Parathyroid adenoma (tissue), 2 donors: ENCODE measurements at regions not wholly inside any gene's neighbourhood (a gene's known extent, or its start where the extent isn't known, plus 50 kb on each side); places are given as distances from the start of the nearest gene placed in this dataset.

Experiments used
- H2AFZ ChIP-seq: fragments of 300-600 bp; sonication (generic); one replicate; pipeline ENCODE4 v1.7.0; 2017; ENCODE audit warnings: antibody characterized with exemption, mild to moderate bottlenecking
- H3K27ac ChIP-seq: fragments of 300-600 bp; sonication (generic); one replicate; pipeline ENCODE4 v1.7.0; 2017
- H3K27me3 ChIP-seq: fragments of 300-600 bp; sonication (generic); one replicate; pipeline ENCODE4 v1.7.0; 2017; ENCODE audit warnings: low read length; ENCODE audit not compliant: control insufficient read depth, insufficient read depth
- H3K36me3 ChIP-seq: fragments of 300-600 bp; sonication (generic); one replicate; pipeline ENCODE4 v1.7.0; 2017; ENCODE audit warnings: low read length; ENCODE audit not compliant: control insufficient read depth, insufficient read depth
- H3K4me1 ChIP-seq: fragments of 300-600 bp; sonication (generic); one replicate; pipeline ENCODE4 v1.7.0; 2017; ENCODE audit warnings: control low read depth
- H3K4me2 ChIP-seq: fragments of 300-600 bp; sonication (generic); one replicate; pipeline ENCODE4 v1.7.0; 2017; ENCODE audit warnings: low read length
- H3K4me3 ChIP-seq: fragments of 300-600 bp; sonication (generic); one replicate; pipeline ENCODE4 v1.7.0; 2017; ENCODE audit warnings: low read depth, low read length
- H3K79me2 ChIP-seq: fragments of 300-600 bp; sonication (generic); one replicate; pipeline ENCODE4 v1.7.0; 2017; ENCODE audit warnings: control low read depth
- H3K9ac ChIP-seq: fragments of 300-600 bp; sonication (generic); one replicate; pipeline ENCODE4 v1.7.0; 2017; ENCODE audit warnings: mild to moderate bottlenecking
- H3K9me3 ChIP-seq: fragments of 300-600 bp; sonication (generic); one replicate; pipeline ENCODE4 v1.7.0; 2017; ENCODE audit warnings: low read length; ENCODE audit not compliant: control insufficient read depth
- CTCF ChIP-seq: fragments of 300-600 bp; sonication (generic); IDR thresholded peaks from one replicate; pipeline ENCODE4 v1.7.0; 2017; ENCODE audit warnings: antibody characterized with exemption, mild to moderate bottlenecking
- donor health status: primary hyperparathyroidism.

- Histone ChIP-seq H3K9me3 (no peaks in the 10 kb centered on the region), H3K27me3 (no peaks in the 10 kb centered on the region), H2AFZ (no peak overlapping the region), H3K36me3 (no peaks in the 10 kb centered on the region), H3K27ac (no peak overlapping the region), H3K79me2 (no peaks in the 10 kb centered on the region), H3K4me2 (no peak overlapping the region), H3K4me3 (no peak overlapping the region), H3K9ac (no peak overlapping the region), H3K4me1 (no peaks in the 10 kb centered on the region)
- no peak for TF ChIP-seq CTCF
Observed at GRCh38 chr5:107218457-107219193, 452.1 kb downstream of the EFNA5 start.

DNA sequence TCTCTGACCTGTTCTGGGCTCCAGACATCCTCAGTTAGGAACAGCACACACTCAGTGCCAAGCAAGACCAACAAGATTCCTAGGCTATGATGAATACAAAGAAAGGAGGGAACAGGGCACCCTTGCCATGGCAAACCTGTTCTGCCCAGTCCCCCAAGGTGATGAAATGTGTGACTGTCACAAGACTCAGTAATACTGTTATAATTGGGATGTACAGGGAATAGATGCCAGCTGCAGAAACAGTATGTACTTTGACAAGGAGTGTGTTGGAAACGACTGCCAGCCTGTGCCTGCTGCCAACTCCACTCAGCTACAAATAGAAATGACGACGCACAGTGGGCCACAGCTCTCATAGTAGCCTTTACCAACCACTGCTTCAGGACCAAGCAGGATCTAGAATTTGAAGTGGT is 453.0 kb downstream of the EFNA5 start:
- TF ChIP-seq CTCF: no peak
- no peak overlapping the region for H3K27ac ChIP-seq

GRCh38 chr5:107216587-107216986 is 454.1 kb downstream of the EFNA5 start:
- no peak overlapping the region for H3K9ac ChIP-seq
- no peaks in the 10 kb centered on the region for H3K79me2 ChIP-seq
- H3K36me3 ChIP-seq: no peaks in the 10 kb centered on the region
- H3K9me3 ChIP-seq: no peaks in the 10 kb centered on the region
- TF ChIP-seq CTCF: no peak
- no peak overlapping the region for H3K27ac ChIP-seq
- H3K27me3 ChIP-seq: no peaks in the 10 kb centered on the region
- no peak overlapping the region for H3K4me3 ChIP-seq
- no peak overlapping the region for H2AFZ ChIP-seq
- H3K4me1 ChIP-seq: no peaks in the 10 kb centered on the region
- H3K4me2 ChIP-seq: no peak overlapping the region

More for the DNA sequence above, 453.0 kb downstream of the EFNA5 start:
- H3K9me3 ChIP-seq: no peaks in the 10 kb centered on the region
- H2AFZ ChIP-seq: no peak overlapping the region
- H3K4me1 ChIP-seq: no peaks in the 10 kb centered on the region
- no peak overlapping the region for H3K4me3 ChIP-seq
- H3K27me3 ChIP-seq: no peaks in the 10 kb centered on the region
- H3K36me3 ChIP-seq: no peaks in the 10 kb centered on the region
- no peak overlapping the region for H3K4me2 ChIP-seq
- H3K9ac ChIP-seq: no peak overlapping the region
- no peaks in the 10 kb centered on the region for H3K79me2 ChIP-seq

- H3K9me3 ChIP-seq: no peaks in the 10 kb centered on the region
- H3K9ac ChIP-seq: no peak overlapping the region
- H3K4me1 ChIP-seq: no peaks in the 10 kb centered on the region
- TF ChIP-seq CTCF: no peak
- no peak overlapping the region for H3K4me3 ChIP-seq
- no peaks in the 10 kb centered on the region for H3K27me3 ChIP-seq
- H3K79me2 ChIP-seq: no peaks in the 10 kb centered on the region
- no peak overlapping the region for H3K27ac ChIP-seq
- H3K36me3 ChIP-seq: no peaks in the 10 kb centered on the region
- no peak overlapping the region for H2AFZ ChIP-seq
- no peak overlapping the region for H3K4me2 ChIP-seq
Observed at GRCh38 chr5:107215611-107216010, 455.1 kb downstream of the EFNA5 start.

GRCh38 chr5:107213025-107213424 is 457.7 kb downstream of the EFNA5 start:
- Histone ChIP-seq H3K9ac (no peak overlapping the region), H3K4me1 (no peaks in the 10 kb centered on the region), H2AFZ (no peak overlapping the region), H3K4me3 (no peak overlapping the region), H3K27me3 (no peaks in the 10 kb centered on the region), H3K79me2 (no peaks in the 10 kb centered on the region), H3K36me3 (no peaks in the 10 kb centered on the region), H3K9me3 (no peaks in the 10 kb centered on the region), H3K4me2 (no peak overlapping the region), H3K27ac (no peak overlapping the region)
- TF ChIP-seq CTCF: no peak
